Activated CD8-positive, alpha-beta memory T cell treated with anti-CD3 and anti-CD28 coated beads, Interleukin-2, amount 50 U/mL, for 48 hours (primary cell): ENCODE measurements at regions not wholly inside any gene's neighbourhood (a gene's known extent, or its start where the extent isn't known, plus 50 kb on each side); places are given as distances from the start of the nearest gene placed in this dataset.

Experiments
- DNase-seq: peaks from one replicate; pipeline ENCODE4 v3.0.0-alpha.2; 2020

GRCh38 chr14:101499080-101499479, 62.2 kb upstream of the DIO3 start:
- no peak for DNase-seq

DNA sequence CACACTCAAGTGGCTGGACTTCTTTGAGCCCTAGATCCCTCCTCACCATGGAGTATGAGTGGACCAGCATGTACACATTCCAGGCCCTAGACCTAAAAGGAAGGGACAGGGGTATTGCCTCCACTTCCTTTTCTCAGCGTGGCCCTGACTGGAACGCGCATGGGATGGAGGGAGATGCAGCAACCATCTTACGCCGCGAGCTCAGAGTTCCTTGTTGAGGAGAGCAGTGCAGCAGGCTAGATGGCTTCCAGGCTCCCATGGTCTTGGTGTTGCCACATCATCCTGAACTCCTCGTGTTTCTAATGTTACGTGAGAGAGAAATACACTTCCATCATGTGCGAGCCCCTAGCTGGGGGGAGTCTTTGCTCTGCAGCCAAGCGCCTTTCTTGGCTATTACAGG, 61.8 kb upstream of the DIO3 start:
- DNase-seq, result no peak

GRCh38 chr14:101500061-101500460, 61.2 kb upstream of the DIO3 start:
- no peak for DNase-seq

GRCh38 chr14:101500681-101501080, 60.6 kb upstream of the DIO3 start:
- DNase-seq, result no peak

GRCh38 chr14:101501341-101501740, 60.0 kb upstream of the DIO3 start:
- DNase-seq, result no peak

- no peak for DNase-seq
Measured at GRCh38 chr14:101501858-101502615, 59.3 kb upstream of the DIO3 start.

DNA sequence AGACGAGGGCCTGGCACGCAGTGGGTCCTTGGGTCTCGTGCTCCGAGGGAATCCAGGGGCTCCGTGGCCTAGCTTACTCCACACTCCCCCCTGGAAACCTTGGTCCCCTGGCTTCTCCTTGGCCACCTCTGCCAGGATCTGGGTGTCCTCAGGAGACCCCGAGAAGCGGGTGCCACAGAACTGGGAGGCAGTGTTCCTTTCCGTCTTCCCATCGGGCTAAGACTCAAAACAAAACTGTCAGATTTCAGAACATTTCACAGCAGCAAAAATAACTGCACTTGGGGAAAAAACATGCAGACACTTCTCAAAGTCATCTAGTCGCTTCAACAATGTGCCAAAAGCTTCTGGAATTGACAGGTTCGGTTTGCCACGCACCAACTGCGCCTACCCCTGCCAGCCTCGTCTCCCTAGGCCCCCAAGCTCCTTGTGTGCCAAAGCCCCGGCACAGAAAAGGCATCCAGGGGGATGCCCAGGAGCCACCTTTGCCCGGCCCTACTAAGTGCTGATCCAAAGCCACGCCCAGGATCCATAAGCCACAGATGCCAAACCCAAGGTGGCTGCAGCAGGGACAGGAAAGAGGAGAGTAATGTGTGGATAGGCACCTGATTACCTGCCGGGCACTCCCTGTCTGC, 58.4 kb upstream of the DIO3 start:
- DNase-seq, result no peak

DNA sequence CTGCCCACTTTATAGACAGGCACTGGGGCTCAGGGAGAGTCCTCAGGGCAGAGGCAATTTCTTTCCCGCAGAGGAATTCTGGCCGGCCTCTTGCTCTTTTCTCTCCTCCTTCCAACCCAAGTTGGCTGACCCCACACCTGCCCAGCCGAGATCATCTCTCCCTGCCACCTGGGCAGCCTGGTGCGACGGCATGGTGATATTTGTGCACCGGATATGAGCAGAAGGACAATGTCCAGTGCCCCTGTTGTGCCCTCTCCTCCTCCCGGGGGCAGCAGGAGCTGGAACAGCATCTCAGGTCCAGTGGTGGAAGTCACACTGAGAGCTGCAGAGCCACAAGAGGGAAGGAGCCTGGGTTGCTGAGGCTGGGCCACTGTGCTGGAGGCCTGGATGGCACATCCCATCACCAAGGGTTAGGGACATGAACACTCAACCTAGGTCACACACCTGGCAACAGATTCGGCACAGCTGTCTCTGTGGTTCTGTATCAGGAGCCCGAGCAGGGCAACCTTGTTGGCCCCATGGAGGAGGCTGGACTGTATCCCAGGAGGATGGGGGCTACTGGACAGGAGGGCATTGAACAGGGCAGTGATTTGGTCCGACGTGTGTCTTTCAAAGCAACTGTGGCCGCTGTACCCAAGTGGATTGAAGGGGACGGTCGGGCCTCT, 57.7 kb upstream of the DIO3 start:
- no peak for DNase-seq

GRCh38 chr14:101504096-101504948, 57.0 kb upstream of the DIO3 start:
- DNase-seq, result no peak

DNA sequence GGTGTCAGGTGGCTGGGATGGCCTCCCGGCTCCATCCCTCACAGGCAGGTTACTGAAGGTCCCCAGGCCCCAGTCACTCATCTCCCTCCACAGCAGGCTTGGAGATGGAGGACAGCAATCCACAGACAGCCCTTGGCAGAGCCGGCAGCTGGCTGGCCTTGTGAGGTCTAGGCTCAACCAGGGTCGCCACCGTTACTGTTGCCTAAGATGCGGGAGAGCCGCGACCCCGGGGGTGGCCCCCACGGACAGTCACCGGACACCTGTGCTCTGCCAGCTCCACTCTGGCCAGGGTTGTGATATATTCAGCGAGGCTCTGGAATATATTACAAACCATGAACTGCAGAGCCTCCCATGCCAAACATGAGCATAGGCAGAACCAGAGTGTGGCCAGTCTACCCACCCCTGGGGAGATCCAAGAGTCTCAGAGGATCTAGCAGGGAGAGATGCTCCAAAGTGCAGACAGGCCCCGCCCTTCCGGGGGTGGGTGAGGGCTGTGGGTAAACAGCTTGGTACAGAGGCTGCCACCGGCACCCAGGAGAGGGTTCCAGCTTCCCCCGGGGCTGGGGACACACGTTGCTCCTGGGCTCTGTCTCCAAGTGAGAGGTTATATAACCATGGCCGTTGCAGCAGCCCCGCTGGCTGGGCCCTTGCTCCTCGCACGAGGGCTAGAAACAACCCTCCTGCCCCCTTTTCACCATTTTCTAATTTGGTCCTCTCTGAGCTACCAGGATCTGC, 55.9 kb upstream of the DIO3 start:
- no peak for DNase-seq

GRCh38 chr14:101506211-101506925, 54.9 kb upstream of the DIO3 start:
- no peak for DNase-seq

GRCh38 chr14:101506926-101507835, 54.1 kb upstream of the DIO3 start:
- DNase-seq, result no peak

DNA sequence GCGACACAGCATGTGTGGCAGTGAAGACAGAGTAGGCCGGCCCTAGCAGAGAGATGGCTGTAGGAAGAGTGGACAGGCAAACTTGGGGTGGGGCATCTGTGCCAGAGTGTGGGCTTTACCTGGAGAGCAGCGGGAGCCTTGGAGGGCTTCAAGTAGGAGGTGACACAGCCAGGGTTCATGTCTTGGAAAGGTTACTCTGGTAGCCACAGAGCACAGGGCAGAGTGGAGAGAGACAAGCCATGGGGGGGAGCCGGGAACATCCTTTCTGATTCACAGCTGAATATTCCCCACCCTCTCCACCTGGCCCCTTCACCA, 53.5 kb upstream of the DIO3 start:
- no peak for DNase-seq

DNA sequence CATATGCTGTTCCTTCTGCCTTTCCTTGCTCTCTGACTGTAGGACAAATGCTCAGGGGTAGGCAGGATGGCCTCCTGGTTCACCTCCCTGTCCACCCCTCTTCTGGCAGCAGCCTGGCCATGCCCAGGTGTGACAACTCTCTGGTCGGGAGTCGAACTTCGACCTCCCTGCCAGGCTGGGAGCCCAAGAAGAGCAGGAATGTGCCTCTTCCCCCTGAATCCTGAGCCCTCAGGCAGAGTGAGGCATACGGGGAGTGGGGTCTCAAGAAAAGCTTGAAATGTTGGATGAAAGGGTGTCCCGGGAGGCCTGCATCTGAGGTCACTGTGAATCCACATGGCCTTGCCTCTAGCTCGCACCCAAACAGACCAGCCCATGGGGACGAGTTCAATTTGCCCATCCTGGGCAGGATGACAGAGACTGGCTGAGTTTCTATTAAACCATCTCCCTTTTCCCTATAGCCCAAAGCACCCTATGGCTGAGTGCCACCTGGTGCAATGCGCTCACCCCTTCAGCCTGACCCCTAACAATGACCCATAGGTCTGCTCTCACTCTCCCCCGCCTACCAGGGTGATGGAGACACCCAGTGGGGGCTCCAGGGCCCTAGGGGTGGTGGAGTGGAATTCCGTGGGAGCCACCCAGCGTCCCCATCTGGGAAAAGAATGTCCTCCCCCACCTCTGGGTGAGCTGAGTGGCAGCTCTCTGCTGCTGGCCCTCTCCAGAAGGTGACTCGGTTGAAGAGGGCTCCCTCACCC, 52.9 kb upstream of the DIO3 start:
- no peak for DNase-seq

DNA sequence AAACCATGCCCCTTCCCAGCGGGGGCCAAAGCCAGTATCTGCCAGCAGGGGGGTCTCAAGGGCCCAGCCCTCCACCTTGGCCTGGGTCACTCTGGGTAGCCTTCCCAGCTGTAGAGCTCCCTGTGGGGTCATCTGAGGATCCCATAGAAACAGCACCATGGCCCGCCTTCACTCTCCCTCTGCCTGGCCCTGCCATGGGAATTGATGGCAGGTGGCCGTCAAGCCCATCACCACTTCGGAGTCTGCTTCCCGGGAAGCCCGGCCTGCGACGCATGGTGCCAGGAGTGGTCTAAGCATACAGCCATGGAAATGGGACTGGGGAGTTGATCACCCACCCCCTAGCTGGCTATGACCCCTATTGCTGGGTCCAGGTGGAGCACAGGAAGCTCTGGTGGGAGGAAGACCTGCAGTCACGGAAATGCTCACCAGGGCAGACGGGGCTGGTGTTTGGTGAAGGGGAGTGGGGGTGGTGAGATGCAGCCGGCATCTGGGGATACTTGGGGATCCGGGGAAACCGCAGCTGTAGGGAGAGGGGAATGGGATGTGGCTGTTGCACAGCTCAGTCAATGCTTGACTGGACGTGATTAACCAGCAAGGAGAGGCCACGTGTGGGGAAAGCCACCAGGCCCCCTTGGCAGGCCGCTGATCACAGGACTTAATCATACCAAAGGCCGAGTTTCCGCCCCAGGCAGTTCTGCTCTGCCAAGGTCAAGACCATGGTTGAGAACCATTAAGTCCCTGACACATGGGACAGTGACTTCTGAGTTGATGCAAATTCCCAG, 52.2 kb upstream of the DIO3 start:
- DNase-seq, result no peak

DNA sequence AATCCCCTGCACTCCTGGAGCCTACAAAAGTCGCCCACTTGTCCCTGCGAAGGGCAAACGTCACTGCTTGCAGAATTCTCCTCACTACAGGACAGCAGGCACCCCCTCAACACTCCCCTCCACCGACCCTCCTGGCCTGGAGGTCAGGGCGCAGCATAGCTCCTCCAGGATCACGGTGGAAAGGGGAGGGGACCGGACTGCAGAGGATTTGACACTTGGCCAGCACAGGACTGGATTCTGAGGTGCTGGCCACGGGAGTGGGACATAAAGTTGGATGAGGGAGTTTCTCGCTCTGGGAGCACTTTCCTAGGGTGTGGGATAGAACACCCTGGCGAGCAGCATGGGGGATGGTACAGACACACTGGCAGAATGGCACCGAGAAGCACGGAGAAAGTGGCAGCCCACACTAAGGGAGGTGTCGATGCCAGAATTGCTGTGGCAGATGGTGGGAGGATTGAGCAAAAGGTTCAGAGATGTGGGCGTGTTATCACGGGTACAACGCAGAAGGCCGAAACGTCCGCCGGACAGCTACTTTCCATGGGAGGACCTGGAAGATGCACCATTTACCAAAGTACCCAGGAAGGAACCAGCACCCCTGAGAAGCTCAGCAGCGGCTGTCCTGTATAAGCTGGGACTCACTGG, 51.4 kb upstream of the DIO3 start:
- no peak for DNase-seq

DNA sequence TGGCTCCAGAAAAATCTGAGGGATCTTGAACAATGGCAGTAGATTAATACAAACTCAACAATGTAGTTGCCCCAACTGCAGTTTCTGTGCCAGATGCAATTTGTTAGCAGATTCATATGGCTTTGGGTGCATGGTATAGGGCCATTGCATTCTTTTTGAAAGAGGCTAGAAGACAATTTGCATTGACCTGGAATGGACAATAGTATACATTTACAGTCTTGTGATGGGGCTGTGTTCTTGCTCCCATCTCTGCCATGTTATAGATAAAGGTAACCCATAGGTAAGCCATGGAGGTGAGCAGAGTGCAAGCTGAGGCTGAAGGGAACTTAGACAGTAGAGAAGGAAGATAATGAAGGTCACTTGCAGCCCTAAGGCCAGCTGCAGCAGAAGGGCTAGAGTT, 50.1 kb upstream of the DIO3 start:
- no peak for DNase-seq
